ENCODE measurements at regions not wholly inside any gene's neighbourhood (a gene's known extent, or its start where the extent isn't known, plus 50 kb on each side); places are given as distances from the start of the nearest gene placed in this dataset.

DNA sequence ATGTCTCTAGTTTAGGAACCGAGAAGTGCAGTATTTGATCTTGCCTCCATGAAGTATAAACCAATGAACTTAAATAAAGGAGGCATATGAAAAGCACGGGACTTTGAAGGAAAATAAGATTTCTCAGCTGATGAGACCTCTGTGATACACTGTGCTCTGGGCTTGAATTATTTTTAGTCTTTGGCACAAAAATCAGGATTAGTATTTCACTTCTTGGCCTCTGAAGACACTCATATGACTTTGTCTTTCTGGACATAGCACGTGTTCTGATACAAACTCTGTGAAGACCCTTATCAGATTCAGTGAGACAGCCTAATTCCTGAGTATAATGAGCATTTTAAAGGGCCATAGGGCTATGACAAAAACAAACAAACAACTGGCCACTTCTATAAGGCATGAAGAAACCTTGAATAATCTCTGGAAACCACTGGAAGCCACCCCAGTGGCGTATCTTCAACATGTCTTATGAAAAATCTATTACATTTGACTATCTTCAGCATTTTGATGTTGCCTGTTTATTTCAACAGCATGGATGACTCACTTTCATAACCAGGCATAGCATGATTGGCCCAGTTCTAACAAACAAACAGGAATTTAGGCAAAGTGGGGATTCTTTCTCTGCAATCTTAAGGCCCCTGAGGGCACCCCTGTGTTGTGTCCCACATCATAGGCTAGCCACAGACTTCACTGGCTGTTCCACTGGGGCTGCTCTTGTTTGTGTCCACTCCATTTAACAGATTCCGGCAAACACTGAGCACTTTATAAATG, 90.3 kb upstream of the ZNF462 start:
- no peaks in the 10 kb centered on the region for H4K20me1 ChIP-seq (ENCODE audit: insufficient read depth, low read length)
- no peaks in the 10 kb centered on the region for H3K27me3 ChIP-seq (ENCODE audit: insufficient read depth, low read length, poor library complexity)
- no peak overlapping the region for H3K4me3 ChIP-seq (ENCODE audit: low read depth in 1 of 2, low read length in 2 of 2)
- ATAC-seq (ENCODE audit: insufficient read depth, low read depth) (no peak), DNase-seq (no peak)
- no peak overlapping the region for H3K27ac ChIP-seq (ENCODE audit: low read length)
- no peaks in the 10 kb centered on the region for H3K4me1 ChIP-seq (ENCODE audit: insufficient read depth, low read length)
- H3K4me2 ChIP-seq (ENCODE audit: insufficient read depth, low read length) = no peak overlapping the region
- no peak overlapping the region for H3K9ac ChIP-seq (ENCODE audit: low read depth, low read length)
- H2AFZ ChIP-seq (ENCODE audit: low read depth, low read length) = no peak overlapping the region
- no peaks in the 10 kb centered on the region for H3K36me3 ChIP-seq (ENCODE audit: insufficient read depth, low read length)
- H3K79me2 ChIP-seq (ENCODE audit: insufficient read depth, low read length) = no peaks in the 10 kb centered on the region
- no peaks in the 10 kb centered on the region for H3K9me3 ChIP-seq (ENCODE audit: insufficient read depth, low read length, severe bottlenecking)
- no peak for TF ChIP-seq EZH2 (IDR thresholded peaks at IDR 0.05; ENCODE audit: borderline replicate concordance, low read depth, low read length, severe bottlenecking)
- TF ChIP-seq, protein P1, sequence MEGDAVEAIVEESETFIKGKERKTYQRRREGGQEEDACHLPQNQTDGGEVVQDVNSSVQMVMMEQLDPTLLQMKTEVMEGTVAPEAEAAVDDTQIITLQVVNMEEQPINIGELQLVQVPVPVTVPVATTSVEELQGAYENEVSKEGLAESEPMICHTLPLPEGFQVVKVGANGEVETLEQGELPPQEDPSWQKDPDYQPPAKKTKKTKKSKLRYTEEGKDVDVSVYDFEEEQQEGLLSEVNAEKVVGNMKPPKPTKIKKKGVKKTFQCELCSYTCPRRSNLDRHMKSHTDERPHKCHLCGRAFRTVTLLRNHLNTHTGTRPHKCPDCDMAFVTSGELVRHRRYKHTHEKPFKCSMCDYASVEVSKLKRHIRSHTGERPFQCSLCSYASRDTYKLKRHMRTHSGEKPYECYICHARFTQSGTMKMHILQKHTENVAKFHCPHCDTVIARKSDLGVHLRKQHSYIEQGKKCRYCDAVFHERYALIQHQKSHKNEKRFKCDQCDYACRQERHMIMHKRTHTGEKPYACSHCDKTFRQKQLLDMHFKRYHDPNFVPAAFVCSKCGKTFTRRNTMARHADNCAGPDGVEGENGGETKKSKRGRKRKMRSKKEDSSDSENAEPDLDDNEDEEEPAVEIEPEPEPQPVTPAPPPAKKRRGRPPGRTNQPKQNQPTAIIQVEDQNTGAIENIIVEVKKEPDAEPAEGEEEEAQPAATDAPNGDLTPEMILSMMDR (IDR thresholded peaks at IDR 0.05; ENCODE audit: borderline replicate concordance, extremely low read depth, low read length, poor library complexity, severe bottlenecking) = no peak

DNA sequence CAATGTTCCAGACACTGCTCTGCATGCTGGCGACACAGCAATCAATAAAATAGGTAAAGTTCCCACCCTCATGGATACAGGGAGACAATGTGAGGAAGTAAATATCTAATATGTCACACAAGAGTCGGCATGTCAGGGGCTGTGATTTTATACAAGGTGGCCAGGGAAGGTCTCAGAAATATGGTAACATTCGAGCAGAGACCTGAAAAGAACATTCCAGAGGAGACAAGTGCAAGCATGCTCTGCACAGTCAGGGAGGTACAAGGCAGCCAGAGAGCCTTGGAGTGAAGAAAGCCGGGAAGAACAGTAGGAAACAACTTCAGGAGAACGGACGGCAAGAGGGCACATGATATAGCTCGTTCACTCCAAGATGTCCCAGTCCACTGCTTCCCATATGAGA, 89.2 kb upstream of the ZNF462 start:
- H3K27ac ChIP-seq (ENCODE audit: low read length) = no peak overlapping the region
- ATAC-seq (ENCODE audit: insufficient read depth, low read depth) (no peak), DNase-seq (no peak)
- no peaks in the 10 kb centered on the region for H3K36me3 ChIP-seq (ENCODE audit: insufficient read depth, low read length)
- H3K4me3 ChIP-seq (ENCODE audit: low read depth in 1 of 2, low read length in 2 of 2) = no peak overlapping the region
- no peaks in the 10 kb centered on the region for H3K4me1 ChIP-seq (ENCODE audit: insufficient read depth, low read length)
- no peaks in the 10 kb centered on the region for H3K9me3 ChIP-seq (ENCODE audit: insufficient read depth, low read length, severe bottlenecking)
- H2AFZ ChIP-seq (ENCODE audit: low read depth, low read length) = no peak overlapping the region
- no peaks in the 10 kb centered on the region for H4K20me1 ChIP-seq (ENCODE audit: insufficient read depth, low read length)
- H3K9ac ChIP-seq (ENCODE audit: low read depth, low read length) = no peak overlapping the region
- TF ChIP-seq, protein P1 (IDR thresholded peaks at IDR 0.05; ENCODE audit: borderline replicate concordance, extremely low read depth, low read length, poor library complexity, severe bottlenecking) = no peak
- TF ChIP-seq EZH2 (IDR thresholded peaks at IDR 0.05; ENCODE audit: borderline replicate concordance, low read depth, low read length, severe bottlenecking) = no peak
- no peak overlapping the region for H3K4me2 ChIP-seq (ENCODE audit: insufficient read depth, low read length)
- no peaks in the 10 kb centered on the region for H3K27me3 ChIP-seq (ENCODE audit: insufficient read depth, low read length, poor library complexity)
- no peaks in the 10 kb centered on the region for H3K79me2 ChIP-seq (ENCODE audit: insufficient read depth, low read length)

GRCh38 chr9:106775960-106776359, 87.0 kb upstream of the ZNF462 start:
- H4K20me1 ChIP-seq (ENCODE audit: insufficient read depth, low read length) = no peaks in the 10 kb centered on the region
- H3K9ac ChIP-seq (ENCODE audit: low read depth, low read length) = no peak overlapping the region
- no peaks in the 10 kb centered on the region for H3K9me3 ChIP-seq (ENCODE audit: insufficient read depth, low read length, severe bottlenecking)
- H3K4me2 ChIP-seq (ENCODE audit: insufficient read depth, low read length) = no peak overlapping the region
- no peaks in the 10 kb centered on the region for H3K79me2 ChIP-seq (ENCODE audit: insufficient read depth, low read length)
- DNase-seq = no peak
- no peak overlapping the region for H3K4me3 ChIP-seq (ENCODE audit: low read depth in 1 of 2, low read length in 2 of 2)
- no peaks in the 10 kb centered on the region for H3K27me3 ChIP-seq (ENCODE audit: insufficient read depth, low read length, poor library complexity)
- ATAC-seq (ENCODE audit: insufficient read depth, low read depth) = no peak
- H3K36me3 ChIP-seq (ENCODE audit: insufficient read depth, low read length) = no peaks in the 10 kb centered on the region
- no peak overlapping the region for H3K27ac ChIP-seq (ENCODE audit: low read length)
- H3K4me1 ChIP-seq (ENCODE audit: insufficient read depth, low read length) = no peaks in the 10 kb centered on the region
- no peak overlapping the region for H2AFZ ChIP-seq (ENCODE audit: low read depth, low read length)
- no peak for TF ChIP-seq EZH2 (IDR thresholded peaks at IDR 0.05; ENCODE audit: borderline replicate concordance, low read depth, low read length, severe bottlenecking)
- TF ChIP-seq, protein P1 (IDR thresholded peaks at IDR 0.05; ENCODE audit: borderline replicate concordance, extremely low read depth, low read length, poor library complexity, severe bottlenecking) = no peak

All from DND-41 (cell line).